Pulmonary artery endothelial cell (primary cell): ENCODE measurements at regions not wholly inside any gene's neighbourhood (a gene's known extent, or its start where the extent isn't known, plus 50 kb on each side); places are given as distances from the start of the nearest gene placed in this dataset.
"Not testable (repeated sequence)": the region's sequence is repeated elsewhere in the genome, so short reads cannot be mapped to it uniquely, and the experiment has no call there.

Experiments
- DNase-seq: peaks from one replicate; pipeline ENCODE4 v3.0.0-alpha.2; 2011; ENCODE audit warnings: low read depth, low spot score

DNA sequence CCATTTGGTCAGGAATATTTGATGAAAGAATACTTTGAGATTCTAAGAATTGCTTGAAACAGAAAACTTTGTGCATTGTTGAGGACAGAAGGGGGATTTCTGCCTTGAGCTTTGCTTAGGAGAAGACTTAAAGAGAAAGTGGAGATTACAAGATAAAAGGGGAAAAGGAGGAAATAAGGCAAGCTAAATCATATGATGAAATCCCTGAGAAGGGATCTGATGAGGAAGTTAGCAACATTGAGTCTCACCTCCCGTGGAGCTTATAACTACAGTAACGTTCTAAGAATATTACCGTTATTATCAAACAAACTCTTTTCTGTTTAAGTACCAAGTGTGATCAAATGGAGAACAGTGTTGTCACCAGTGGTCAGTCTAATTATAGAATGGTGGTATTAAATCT lies 414.7 kb upstream of the NAALADL2 start:
- no peak for DNase-seq

DNA sequence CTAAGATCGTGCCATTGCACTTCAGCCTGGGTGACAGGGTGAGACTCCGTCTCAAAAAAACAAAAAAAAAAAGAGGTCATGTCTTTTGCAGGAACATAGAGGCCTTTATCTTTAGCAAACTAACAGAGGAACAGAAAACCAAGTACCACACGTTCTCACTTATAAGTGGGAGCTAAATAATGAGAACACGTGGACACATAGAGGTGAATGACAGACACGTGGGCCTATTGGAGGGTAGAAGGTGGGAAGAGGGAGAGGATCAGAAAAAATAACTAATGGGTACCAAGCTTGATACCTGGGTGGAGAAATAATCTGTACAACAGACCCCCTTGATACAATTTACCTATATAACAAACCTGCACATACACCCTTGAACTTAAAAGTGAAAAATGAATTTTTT lies 401.4 kb upstream of the NAALADL2 start:
- DNase-seq: no peak

DNA sequence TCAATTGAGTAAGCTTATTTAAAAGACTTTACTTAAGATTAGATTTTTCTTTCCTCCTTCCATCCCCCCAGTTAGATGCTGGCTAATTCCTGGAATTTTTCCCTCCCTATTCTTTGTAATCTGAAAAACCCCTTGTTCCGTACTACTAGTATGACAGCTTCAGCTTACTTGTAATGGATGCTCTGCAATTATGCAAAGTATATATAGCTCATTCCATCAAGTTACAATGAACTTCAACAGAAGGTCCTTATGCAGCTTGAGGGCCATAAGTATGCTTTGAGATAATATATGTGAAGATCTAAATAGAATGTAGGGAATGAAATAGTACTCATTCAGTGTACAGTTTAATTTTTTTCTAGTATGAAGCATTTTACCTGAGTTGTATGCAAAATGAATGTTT lies 398.3 kb upstream of the NAALADL2 start:
- DNase-seq: no peak

DNA sequence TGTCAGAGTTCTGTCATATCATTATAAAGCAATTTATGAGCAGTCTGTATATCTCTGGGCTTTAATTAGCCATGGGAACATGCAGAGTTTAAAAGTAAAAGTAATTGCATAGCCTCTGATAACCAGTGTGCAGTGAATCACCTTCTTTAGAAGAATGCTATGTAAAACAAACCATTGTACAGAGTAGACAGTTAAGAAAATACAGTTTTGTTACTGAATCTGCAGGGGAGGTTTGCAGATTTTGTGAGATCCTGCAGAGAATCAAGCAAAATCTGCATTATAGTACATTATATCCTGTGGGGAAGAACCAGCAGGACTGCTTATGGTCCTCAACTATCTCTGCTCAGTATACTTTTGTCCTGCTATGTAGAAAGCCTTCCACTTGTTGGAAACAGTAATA lies 396.2 kb upstream of the NAALADL2 start:
- no peak for DNase-seq

DNA sequence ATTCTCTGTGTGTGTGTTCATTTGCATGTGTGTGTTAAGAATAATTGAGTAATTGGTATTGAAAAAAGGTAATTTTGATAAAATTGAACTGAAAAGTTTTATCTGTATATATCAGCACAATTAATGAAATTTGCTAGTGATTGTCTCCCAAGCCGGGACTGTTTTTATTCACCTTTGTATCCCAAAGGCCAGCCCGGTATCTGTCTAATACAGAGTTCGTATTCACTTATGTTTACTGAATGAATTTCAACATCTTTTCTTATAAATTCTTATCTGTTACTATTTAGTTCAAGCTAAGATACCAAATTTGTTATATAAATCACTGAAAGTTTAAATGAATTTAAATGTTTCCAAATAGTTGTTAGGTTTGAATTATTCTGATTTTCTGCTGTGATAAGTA lies 394.0 kb upstream of the NAALADL2 start:
- no peak for DNase-seq

DNA sequence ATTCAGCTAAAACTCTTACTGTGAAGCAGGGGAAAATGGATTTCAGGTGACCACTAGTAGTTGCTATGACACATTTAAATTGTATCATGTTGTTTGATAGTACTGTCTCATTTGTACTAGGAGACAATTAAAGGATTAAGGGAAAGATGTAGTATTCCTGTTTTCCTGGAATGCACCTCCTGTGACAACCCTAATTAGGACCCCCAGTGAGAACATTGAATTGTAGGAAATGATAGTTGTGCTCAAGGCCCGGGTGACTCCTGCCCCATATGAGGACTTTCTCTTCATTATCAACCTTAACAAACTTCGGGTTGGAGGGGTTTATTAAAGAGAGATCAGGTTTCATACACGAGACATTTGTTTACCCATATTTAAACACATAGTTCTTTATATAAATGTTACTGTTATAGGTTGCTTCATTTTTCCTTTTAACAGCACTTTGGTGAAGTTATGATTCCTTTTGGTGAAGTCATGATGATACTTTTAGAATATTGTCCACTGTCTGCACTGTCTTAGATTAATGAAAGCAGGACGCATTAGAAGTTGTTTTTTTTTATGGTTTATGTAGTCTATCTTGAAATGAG lies 392.6 kb upstream of the NAALADL2 start:
- no peak for DNase-seq

DNA sequence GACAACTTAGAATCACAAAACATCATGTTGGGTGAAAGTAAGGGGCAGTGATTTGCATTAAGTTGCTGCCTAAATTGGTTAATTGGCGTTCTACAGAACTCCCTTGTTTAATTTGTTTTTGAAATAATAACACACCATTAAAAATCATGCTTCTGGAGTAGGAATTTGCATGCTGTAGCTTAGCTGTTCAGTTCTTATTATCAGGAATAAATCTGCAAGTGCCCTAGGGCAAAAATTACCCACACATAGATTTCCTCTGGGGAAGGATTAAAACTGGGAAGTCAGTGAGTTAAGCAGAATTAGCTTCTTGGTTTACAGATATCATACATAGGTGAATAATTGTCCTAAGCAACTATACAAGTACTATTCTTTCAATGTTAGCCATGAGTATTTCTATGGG lies 381.6 kb upstream of the NAALADL2 start:
- no peak for DNase-seq

DNA sequence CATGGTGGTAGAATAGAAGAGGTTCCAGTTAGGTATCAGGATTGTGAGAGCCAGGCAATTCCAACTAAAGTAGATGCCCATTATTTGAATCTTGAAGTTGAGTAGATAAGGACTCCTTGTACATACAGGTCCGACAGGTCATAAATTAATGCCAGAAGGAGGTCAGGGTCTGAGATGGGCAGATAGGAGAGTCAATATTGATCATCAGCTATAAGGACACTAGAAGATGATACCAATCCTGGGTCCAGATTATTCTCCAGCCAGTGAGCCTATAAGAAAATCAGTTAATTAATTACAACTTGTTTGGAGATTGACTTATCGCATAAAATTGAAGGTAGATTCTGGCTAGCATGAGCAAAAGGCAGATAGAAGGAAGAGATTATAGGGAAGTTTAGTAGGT lies 378.4 kb upstream of the NAALADL2 start:
- DNase-seq: no peak

DNA sequence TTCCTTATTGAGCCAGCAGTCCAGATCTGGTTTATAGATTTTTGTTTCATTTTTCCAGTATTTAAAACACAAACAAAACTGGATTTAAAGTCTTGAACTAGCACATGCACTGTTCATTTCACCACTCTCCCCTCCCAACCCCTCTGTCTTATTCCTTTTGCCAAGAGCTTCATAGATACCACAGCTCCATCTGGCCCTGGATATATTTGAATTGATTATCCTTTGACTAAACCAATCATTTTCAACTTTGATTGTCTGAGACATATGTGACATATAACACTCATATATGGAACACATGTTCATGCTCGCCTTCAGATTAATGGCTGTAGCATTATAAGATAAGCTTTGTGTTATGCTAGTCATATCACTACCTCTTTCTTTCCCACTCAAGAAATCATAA lies 376.6 kb upstream of the NAALADL2 start:
- DNase-seq: no peak

DNA sequence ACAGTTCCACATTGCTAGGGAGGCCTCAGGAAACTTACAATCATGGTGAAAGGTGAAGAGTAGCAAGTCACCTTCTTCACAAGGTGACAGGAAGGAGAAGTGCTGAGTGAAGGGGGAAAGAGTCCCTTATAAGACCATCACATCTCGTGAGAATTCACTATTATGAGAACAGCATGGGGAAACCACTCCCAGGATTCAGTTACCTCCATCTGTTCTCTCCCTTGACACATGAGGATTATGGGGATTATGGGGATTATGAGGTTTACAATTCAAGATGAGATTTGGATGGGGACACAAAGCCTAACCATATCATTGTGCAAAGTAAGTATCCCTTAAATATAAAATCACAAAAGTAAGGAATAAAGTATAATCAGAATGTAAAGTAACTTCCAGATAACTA lies 375.9 kb upstream of the NAALADL2 start:
- DNase-seq: no peak

DNA sequence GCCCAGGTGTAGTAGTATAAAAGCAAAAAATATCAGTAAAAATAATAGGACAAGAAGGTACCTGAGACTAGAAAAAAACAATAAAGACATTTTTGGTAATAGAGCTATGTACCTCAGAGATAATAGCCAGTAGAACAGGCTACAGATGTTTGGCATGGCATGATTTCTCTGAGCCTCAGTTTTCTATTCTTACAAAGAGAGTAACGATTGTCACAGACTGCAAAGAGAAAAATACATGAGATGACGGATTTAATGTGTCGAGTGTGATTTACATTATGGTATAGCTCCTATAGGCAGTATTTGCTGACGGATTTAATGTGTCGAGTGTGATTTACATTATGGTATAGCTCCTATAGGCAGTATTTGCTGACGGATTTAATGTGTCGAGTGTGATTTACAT lies 375.3 kb upstream of the NAALADL2 start:
- not testable (repeated sequence) for DNase-seq

DNA sequence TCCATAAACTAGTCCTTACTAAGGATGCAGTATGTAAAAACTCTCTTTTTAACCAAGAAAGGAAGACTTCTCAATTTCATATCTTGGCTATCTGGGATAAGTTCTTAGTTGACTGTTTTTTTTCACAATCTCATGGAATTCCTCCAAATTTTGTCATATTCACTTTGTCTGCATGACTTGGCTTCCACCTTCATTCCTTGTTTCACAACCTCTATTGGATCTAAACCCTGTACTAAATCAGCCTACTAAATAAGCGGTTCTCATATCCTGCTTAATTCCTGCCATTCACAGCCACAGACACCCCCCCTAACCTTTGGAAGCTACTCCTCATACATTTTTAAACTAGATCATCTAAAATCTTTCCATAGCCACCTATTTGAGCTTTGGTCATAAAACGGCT lies 370.6 kb upstream of the NAALADL2 start:
- no peak for DNase-seq

DNA sequence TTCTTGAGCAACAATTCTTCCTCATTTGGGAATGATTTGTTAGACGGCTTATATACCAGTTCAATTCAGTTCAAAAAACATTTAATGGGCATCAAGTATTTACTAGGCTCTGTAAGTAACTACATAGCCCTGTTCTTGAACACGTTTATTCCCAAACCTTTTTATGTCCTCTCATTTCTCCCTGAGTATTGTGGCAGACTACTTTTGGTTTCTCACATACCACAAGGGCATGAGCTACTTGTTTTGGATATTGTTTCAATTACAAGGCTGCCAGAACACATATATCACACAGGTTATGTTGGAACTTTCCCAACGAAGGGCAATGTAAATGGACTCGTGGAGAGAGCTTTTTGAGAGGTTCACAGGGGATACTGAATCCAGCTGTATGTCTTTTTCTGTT lies 363.8 kb upstream of the NAALADL2 start:
- no peak for DNase-seq

DNA sequence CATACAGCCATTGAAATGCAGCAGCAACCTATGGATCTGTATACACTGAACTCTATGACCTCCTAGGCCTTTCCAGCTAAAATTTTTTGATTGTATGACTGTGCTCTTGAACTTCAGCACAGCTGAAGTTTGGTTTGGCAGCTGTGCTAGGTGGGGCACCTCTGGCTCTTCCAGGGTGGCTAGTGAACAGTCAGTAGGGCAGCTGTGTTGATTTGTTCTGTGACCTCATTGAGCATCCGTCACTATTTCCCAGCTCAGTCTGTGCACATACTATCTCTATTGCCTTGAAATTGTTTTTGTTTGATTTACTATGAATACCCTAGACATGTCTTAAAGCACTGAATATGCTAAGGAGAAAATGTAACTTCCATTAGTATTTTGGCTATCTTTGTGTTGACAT lies 363.2 kb upstream of the NAALADL2 start:
- no peak for DNase-seq

DNA sequence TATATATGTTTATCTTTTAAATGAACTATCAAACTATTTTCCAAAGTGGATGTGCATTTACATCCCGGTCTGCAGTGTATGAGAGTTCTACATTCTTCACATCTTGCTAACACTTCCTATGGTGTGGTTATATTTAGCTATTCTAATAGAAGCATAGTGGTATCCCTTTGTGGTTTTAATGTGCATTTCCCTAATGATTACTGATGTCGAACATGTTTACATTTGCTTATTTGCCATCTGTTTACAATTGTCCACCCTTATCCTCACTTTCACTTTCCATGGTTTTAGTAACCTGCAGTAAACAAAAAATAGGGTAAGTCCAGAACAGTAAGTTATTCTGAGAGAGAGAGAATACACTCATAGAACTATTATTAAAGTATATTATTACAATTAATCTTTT lies 360.5 kb upstream of the NAALADL2 start:
- DNase-seq: no peak

DNA sequence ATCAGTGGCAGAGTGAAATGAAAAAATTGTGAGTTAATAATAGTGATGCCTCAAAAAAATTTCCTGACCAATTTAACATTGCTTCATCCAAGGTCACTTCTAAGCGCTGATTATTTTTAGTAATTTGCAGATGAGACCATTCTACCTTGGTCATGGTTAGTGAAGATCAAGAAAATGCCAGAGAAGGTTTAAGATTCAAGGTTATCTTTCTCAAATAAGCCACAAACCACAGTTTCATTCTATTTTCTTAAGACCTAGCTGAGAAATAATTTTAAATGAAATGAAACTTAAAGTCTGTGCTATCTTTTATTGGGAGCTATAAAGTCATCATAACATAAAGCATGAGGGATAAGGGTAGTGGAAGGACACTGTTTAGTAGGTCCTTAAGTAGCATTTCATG lies 353.9 kb upstream of the NAALADL2 start:
- no peak for DNase-seq

DNA sequence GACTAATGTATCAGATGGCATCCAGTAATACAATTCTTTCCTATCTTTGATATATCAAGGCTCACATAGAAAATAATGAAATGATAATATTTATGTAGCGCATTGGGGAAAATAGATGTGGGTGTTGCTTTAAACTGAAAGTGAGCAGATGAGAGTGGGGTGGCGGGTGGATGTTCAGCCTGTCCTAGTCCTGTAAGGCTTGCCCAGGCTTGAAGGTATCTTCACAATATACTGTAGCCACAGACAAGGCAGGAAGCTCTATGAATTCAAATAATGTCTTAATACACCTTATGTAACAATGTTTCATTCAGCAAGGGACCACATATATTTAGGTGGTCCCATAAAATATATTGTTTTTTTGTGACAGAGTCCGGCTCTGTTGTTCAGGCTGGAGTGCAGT lies 334.9 kb upstream of the NAALADL2 start:
- DNase-seq: no peak

DNA sequence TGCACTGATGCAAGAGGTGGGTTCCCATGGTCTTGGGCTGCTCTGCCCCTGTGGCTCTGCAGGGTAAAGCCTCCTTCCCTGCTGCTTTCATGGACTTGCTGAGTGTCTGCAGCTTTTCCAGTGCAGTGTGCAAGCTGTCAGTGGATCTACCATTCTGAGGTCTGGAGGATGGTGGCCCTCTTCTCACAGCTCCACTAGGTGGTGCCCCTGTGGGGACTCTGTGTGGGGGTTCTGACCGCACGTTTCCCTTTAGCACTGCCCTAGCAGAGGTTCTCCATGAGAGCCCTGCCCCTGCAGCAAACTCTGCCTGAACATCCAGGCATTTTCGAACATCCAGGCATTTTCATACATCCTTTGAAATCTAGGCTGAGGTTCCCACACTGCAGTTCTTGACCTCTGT lies 329.8 kb upstream of the NAALADL2 start:
- no peak for DNase-seq

DNA sequence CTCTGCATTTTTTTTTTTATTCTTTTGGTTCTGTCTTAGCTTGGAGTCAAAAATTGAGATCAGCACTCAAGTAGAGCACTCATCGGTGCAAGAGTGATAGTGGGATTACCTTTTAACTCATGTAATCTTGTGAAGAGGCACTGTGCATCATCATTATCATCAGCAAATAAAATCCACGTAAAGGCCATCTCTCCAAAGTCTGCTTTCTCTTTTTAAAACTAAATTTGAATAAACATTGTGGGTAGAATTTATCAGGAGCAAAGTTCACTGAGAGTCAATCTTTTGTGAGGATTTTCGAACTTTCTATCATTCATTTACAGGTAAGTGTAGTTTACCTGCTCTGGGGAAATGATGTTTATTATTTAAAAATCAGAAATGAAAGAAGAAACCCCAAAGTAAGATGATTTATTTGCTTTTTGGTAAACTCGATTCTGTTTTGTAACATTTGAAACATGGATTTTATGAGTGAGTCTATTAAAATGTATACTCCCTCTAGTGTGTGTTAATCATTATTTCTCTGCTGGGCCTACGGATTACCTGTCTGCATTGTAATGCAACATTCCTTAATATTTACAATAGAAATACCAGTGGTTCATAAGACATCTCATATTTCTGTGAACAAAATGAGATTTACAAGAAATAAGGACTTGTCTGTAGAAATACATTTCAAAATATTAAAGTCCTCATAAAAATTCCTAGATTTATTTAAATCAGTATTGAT lies 327.7 kb upstream of the NAALADL2 start:
- no peak for DNase-seq

DNA sequence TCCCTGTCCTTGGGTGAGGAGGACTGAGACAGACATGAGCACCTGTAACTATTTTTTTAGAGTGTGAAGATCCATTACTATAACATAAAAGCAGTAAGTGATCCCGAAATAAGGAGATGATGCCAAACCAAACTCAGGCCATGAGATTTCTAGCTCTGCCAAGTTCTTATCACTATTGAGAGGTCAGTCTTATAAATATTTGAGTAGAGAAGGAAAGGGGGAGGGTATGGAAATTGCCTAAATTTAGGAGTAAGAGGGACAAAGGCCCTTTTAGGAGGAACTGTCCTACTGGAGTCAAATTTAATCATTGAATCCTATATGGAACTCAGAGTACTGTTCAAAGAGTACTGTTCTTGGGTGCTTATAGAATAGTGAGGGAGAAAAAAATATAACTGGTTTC lies 326.9 kb upstream of the NAALADL2 start:
- DNase-seq: no peak

DNA sequence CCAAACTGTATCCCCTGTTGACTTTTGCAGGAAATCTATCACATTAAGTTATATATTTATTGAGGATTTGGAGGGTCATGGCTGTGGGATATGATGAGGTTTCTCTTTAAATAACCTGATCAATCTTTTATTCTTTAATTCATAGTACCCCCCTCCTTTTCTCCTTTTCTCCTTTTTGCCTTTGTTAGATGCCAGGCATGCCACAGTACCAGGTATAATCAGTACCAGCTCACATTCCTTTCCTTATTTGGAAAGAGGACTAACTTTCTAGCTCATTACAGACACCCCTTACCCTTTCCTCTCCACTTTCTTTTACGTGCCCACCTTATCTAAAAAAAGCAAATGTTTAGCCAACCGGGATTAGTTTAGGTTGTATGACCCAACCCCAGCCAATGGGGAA lies 326.4 kb upstream of the NAALADL2 start:
- DNase-seq: no peak

DNA sequence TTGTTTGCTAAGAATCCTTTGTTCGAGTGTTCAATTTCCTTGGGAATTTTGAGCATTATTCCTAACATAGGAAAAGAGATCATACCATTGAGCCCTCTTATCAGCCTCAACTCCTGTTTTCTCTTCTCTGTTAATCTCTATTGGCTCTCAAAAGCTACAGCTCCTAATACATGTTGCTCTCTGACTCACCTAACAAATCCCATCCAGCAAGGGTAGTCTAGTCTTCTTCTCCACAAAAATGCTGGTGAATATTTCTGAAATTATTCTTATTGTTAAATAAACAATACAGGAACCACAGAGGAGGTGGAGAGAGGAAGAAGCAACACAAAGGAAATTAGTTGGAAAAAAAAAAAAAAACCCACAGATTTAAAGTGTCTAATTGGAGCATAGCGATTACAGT lies 325.8 kb upstream of the NAALADL2 start:
- DNase-seq: no peak

DNA sequence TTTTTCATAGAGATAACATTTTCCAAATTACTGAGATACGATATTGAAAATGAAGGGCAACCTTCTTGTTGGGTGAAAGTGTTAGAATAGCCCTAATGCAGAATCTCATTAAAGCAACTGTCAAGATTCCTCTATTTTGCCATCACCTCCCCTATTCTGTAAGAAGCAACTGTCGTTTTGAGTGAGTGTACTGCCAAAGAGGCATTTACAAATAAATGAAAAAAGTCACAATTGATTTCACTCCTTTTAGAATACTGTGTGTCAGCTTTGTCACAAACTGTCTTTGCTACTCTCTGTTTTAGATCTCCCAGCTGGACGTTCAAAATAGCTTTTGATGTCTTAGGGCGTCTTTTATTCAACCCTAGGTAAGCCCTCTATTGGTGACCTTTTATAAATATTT lies 322.8 kb upstream of the NAALADL2 start:
- DNase-seq: no peak

DNA sequence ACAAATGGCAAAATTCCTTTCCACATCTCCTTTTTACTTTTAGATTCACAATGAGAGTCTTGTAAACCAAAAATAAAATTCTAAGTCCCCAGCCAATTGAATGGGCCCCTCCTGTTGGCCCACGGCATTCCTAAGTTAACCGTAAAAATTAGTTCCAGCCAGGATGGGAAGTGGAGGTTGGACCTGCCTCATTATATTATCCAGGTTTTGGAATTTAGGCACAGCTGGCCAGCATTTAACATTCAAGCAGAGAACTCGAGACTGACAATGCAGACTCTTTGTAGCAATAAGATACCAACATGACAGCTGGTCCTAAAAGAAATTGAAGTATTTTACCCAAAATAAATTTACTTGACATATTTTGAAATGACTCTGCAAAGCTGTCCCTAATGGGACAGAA lies 321.0 kb upstream of the NAALADL2 start:
- no peak for DNase-seq
